H1 (cell line): ENCODE measurements at regions not wholly inside any gene's neighbourhood (a gene's known extent, or its start where the extent isn't known, plus 50 kb on each side); places are given as distances from the start of the nearest gene placed in this dataset.

Experiments used
- CTCF ChIA-PET: fragments of 300-600 bp; sonication (Branson Sonifier 250); formaldehyde crosslinking; loops from one replicate; lab custom pipeline; 2021; ENCODE audit not compliant: partially characterized antibody; lab: Charles Lee
- POLR2A ChIA-PET: fragments of 300-600 bp; sonication (Branson Sonifier 250); formaldehyde crosslinking; loops from one replicate; lab custom pipeline; 2021; ENCODE audit warnings: inconsistent platforms; ENCODE audit not compliant: partially characterized antibody; lab: Charles Lee
- DNase-seq, 2 experiments: peaks; one replicate each; pipeline versions ENCODE4 v3.0.0 to v3.0.0-alpha.2; 2010 to 2022; ENCODE audit warnings: low spot score in 2 of 2, low read depth in 1 of 2, mixed read lengths in 1 of 2
- FAIRE-seq: peaks from 2 replicates; lab custom pipeline; 2011; peaks lifted over from hg19 to GRCh38; lab: Jason Lieb, UNC
- H2AFZ ChIP-seq: 2 replicates; pipeline ENCODE4 v1.8.1; 2012; ENCODE audit warnings: low read length, inconsistent platforms
- H2AK5ac ChIP-seq: 2 replicates; pipeline ENCODE4 v1.6.1; 2013; ENCODE audit warnings: low read depth, low read length
- H2BK120ac ChIP-seq: replicated peaks from 2 replicates; pipeline ENCODE3; 2013; ENCODE audit warnings: low read depth, low read length, inconsistent platforms
- H2BK12ac ChIP-seq: 2 replicates; pipeline ENCODE4 v1.6.1; 2013; ENCODE audit warnings: low read depth, low read length
- H2BK15ac ChIP-seq: 2 replicates; pipeline ENCODE4 v1.6.1; 2013; ENCODE audit warnings: low read length
- H2BK20ac ChIP-seq: 2 replicates; pipeline ENCODE4 v1.6.1; 2013; ENCODE audit warnings: low read length
- H2BK5ac ChIP-seq: 2 replicates; pipeline ENCODE4 v1.6.1; 2013; ENCODE audit warnings: low read depth, low read length
- H3K14ac ChIP-seq: 2 replicates; pipeline ENCODE4 v1.6.1; 2013; ENCODE audit warnings: inconsistent platforms; ENCODE audit not compliant: insufficient read length
- H3K18ac ChIP-seq: 2 replicates; pipeline ENCODE4 v1.6.1; 2013; ENCODE audit warnings: low read length; ENCODE audit errors: extremely low read depth
- H3K23ac ChIP-seq: 2 replicates; pipeline ENCODE4 v1.6.1; 2013; ENCODE audit warnings: inconsistent platforms; ENCODE audit not compliant: insufficient read length
- H3K23me2 ChIP-seq: 2 replicates; pipeline ENCODE4 v1.6.1; 2013; ENCODE audit warnings: low read depth, low read length
- H3K27ac ChIP-seq: 2 replicates; pipeline ENCODE4 v1.6.1; 2011; ENCODE audit warnings: low read depth, low read length, inconsistent platforms
- H3K27me3 ChIP-seq, 4 experiments: replicated peaks in 1 of 4; 1 replicate in 1 of 4; 2 replicates in 3 of 4; pipeline versions ENCODE4 v1.6.1 to v1.8.1; 2011 to 2013; ENCODE audit warnings: low read length in 3 of 4, mild to moderate bottlenecking in 3 of 4, inconsistent platforms in 2 of 4, mixed read lengths in 2 of 4, moderate library complexity in 1 of 4; ENCODE audit not compliant: control insufficient read depth in 3 of 4, insufficient read depth in 3 of 4; ENCODE audit errors: extremely low read depth in 1 of 4
- H3K36me3 ChIP-seq, 4 experiments: 2 replicates each; pipeline versions ENCODE4 v1.6.1 to v1.8.1; 2011 to 2013; ENCODE audit warnings: mild to moderate bottlenecking in 4 of 4, low read length in 3 of 4, moderate library complexity in 2 of 4, control low read depth in 1 of 4, inconsistent platforms in 1 of 4; ENCODE audit not compliant: insufficient read depth in 4 of 4, control insufficient read depth in 2 of 4
- H3K4ac ChIP-seq: replicated peaks from 2 replicates; pipeline ENCODE3; 2013; ENCODE audit warnings: low read length, low read depth, mixed read lengths, inconsistent platforms; ENCODE audit not compliant: insufficient read length
- H3K4me1 ChIP-seq, 4 experiments: replicated peaks in 1 of 4; 1 replicate in 1 of 4; 2 replicates in 3 of 4; pipeline versions ENCODE4 v1.6.1 to v1.8.1; 2011 to 2013; ENCODE audit warnings: low read length in 3 of 4, inconsistent platforms in 2 of 4, mixed read lengths in 1 of 4; ENCODE audit not compliant: insufficient read depth in 4 of 4, control insufficient read depth in 3 of 4
- H3K4me2 ChIP-seq, 2 experiments: 2 replicates each; pipeline versions ENCODE4 v1.6.1 to v1.8.1; 2011 to 2013; ENCODE audit warnings: low read depth in 2 of 2, low read length in 2 of 2, control low read depth in 1 of 2, inconsistent platforms in 1 of 2, mild to moderate bottlenecking in 1 of 2; ENCODE audit not compliant: insufficient read depth in 1 of 2
- H3K4me3 ChIP-seq, 4 experiments: fragments of 200-600, 300-600 bp in 1 of 4; sonication (generic), shearing (Covaris generic), sonication (Bioruptor Twin) in 1 of 4; 2 replicates each; pipeline versions ENCODE4 v1.5.1 to v1.8.1; 2011 to 2016; ENCODE audit warnings: low read length in 4 of 4, low read depth in 3 of 4, control low read depth in 2 of 4, inconsistent platforms in 2 of 4, mild to moderate bottlenecking in 2 of 4, mixed read lengths in 1 of 4, moderate library complexity in 1 of 4; ENCODE audit not compliant: insufficient read depth in 2 of 4; ENCODE audit errors: extremely low read depth in 1 of 4
- H3K56ac ChIP-seq: replicated peaks from 2 replicates; pipeline ENCODE3; 2013; ENCODE audit warnings: low read depth, mild to moderate bottlenecking, mixed read lengths, low read length, inconsistent platforms; ENCODE audit not compliant: insufficient read length
- H3K79me1 ChIP-seq: 2 replicates; pipeline ENCODE4 v1.6.1; 2013; ENCODE audit warnings: low read depth, low read length, control low read depth
- H3K79me2 ChIP-seq, 2 experiments: 2 replicates each; pipeline versions ENCODE4 v1.6.1 to v1.8.1; 2012 to 2013; ENCODE audit warnings: low read length in 2 of 2, mild to moderate bottlenecking in 2 of 2, inconsistent platforms in 1 of 2; ENCODE audit not compliant: insufficient read depth in 2 of 2, control insufficient read depth in 1 of 2
- H3K9ac ChIP-seq, 4 experiments: replicated peaks in 1 of 4; 1 replicate in 1 of 4; 2 replicates in 3 of 4; pipeline versions ENCODE4 v1.6.1 to v1.8.1; 2011 to 2013; ENCODE audit warnings: low read depth in 3 of 4, low read length in 3 of 4, control low read depth in 2 of 4, mild to moderate bottlenecking in 2 of 4, moderate library complexity in 2 of 4, inconsistent platforms in 1 of 4; ENCODE audit errors: extremely low read depth in 1 of 4
- H3K9me3 ChIP-seq, 2 experiments: 2 replicates each; pipeline versions ENCODE4 v1.6.1 to v1.8.1; 2012 to 2013; ENCODE audit warnings: mild to moderate bottlenecking in 2 of 2, moderate library complexity in 2 of 2, control low read depth in 1 of 2, inconsistent platforms in 1 of 2, low read depth in 1 of 2, low read length in 1 of 2, mixed read lengths in 1 of 2; ENCODE audit not compliant: insufficient read depth in 2 of 2
- H4K20me1 ChIP-seq, 2 experiments: replicated peaks in 1 of 2; 2 replicates each; pipeline versions ENCODE3 to v1.8.1; 2011 to 2013; ENCODE audit warnings: inconsistent platforms in 2 of 2, low read length in 2 of 2, mild to moderate bottlenecking in 1 of 2; ENCODE audit not compliant: insufficient read depth in 2 of 2, control insufficient read depth in 1 of 2
- H4K5ac ChIP-seq: 2 replicates; pipeline ENCODE4 v1.6.1; 2013; ENCODE audit warnings: low read length, low read depth, mixed read lengths, inconsistent platforms; ENCODE audit not compliant: insufficient read length
- H4K8ac ChIP-seq: 2 replicates; pipeline ENCODE4 v1.8.0; 2013; ENCODE audit warnings: mild to moderate bottlenecking, moderate library complexity, low read length, inconsistent platforms; ENCODE audit not compliant: insufficient read depth; ENCODE audit errors: extremely low read depth
- H4K91ac ChIP-seq: replicated peaks from 2 replicates; pipeline ENCODE3; 2013; ENCODE audit warnings: low read length, mixed read lengths, inconsistent platforms; ENCODE audit not compliant: insufficient read length
- CTCF ChIP-seq, 3 experiments: IDR thresholded peaks; 1 replicate in 2 of 3; 2 replicates in 1 of 3; pipeline versions ENCODE4 v1.5.1 to v1.6.1; 2011; ENCODE audit warnings: low read length in 3 of 3, mild to moderate bottlenecking in 3 of 3, inconsistent platforms in 2 of 3, low read depth in 1 of 3, moderate library complexity in 1 of 3; ENCODE audit not compliant: insufficient read depth in 1 of 3; ENCODE audit errors: control extremely low read depth in 1 of 3
- EGR1 ChIP-seq: IDR thresholded peaks from 2 replicates; pipeline ENCODE4 v1.6.1; 2011; ENCODE audit warnings: low read depth, low read length, borderline replicate concordance
- HDAC6 ChIP-seq: IDR thresholded peaks from one replicate; pipeline ENCODE4 v1.7.1; 2012; ENCODE audit warnings: low read depth, mild to moderate bottlenecking, inconsistent platforms, low read length, moderate library complexity
- NANOG ChIP-seq: IDR thresholded peaks from 2 replicates; pipeline ENCODE4 v1.6.1; 2011; ENCODE audit warnings: low read length, low read depth, mild to moderate bottlenecking, inconsistent platforms; ENCODE audit not compliant: insufficient read depth, poor library complexity, severe bottlenecking
- PHF8 ChIP-seq: fragments of 200-600 bp; sonication (generic); conservative IDR thresholded peaks from 2 replicates; pipeline ENCODE4 v1.7.1; 2012; ENCODE audit warnings: low read depth, mild to moderate bottlenecking, inconsistent platforms, low read length, moderate library complexity
- RBBP5 ChIP-seq: IDR thresholded peaks from 2 replicates; pipeline ENCODE4 v1.7.1; 2012; ENCODE audit warnings: low read depth, mild to moderate bottlenecking, inconsistent platforms, low read length, moderate library complexity, borderline replicate concordance
- RXRA ChIP-seq: IDR thresholded peaks from 2 replicates; pipeline ENCODE4 v1.6.1; 2011; ENCODE audit warnings: low read depth, mild to moderate bottlenecking, low read length, moderate library complexity; ENCODE audit not compliant: insufficient read depth
- SIX5 ChIP-seq: IDR thresholded peaks from 2 replicates; pipeline ENCODE4 v1.6.1; 2011; ENCODE audit warnings: mild to moderate bottlenecking, low read depth, low read length
- SP2 ChIP-seq: IDR thresholded peaks from 2 replicates; pipeline ENCODE4 v1.6.1; 2012; ENCODE audit warnings: mild to moderate bottlenecking, low read length, inconsistent platforms
- SRF ChIP-seq: IDR thresholded peaks from 2 replicates; pipeline ENCODE4 v1.6.1; 2011; ENCODE audit warnings: mild to moderate bottlenecking, low read depth, low read length, moderate library complexity
- WGBS, 2 experiments: shearing (Covaris generic) in 1 of 2; methylation state at CpG; one replicate each; pipeline versions ENCODE4 v1.1.6 to v1.1.7; 2013 to 2015; ENCODE audit warnings: low lambda C conversion rate in 2 of 2, mixed read lengths in 2 of 2, inconsistent platforms in 1 of 2, low coverage in 1 of 2, missing lambda C conversion rate in 1 of 2; ENCODE audit not compliant: insufficient replicate concordance in 2 of 2, insufficient coverage in 1 of 2, insufficient read length in 1 of 2; ENCODE audit errors: extremely low coverage in 1 of 2, missing lambda C conversion rate in 1 of 2; 5-methylcytosine and 5-hydroxymethylcytosine counted together

- no peak overlapping the region for H2BK12ac ChIP-seq
- no peak overlapping the region for H3K27ac ChIP-seq
- peaks cover 0 to 7% (median 3%) of the 10 kb centered on the region in 4 experiments; a peak in 3 of 7 replicates for H3K4me1 ChIP-seq
- no peak overlapping the region for H3K18ac ChIP-seq
- ChIA-PET CTCF (interaction anchor here (0.6 to 1.3 kb wide), 2 partner anchors 13 to 186 kb away, joined by 3 to 6 read pairs; no protein-coding TSS in a partner anchor), POLR2A (no interaction called here)
- no peak overlapping the region for H2BK20ac ChIP-seq
- H3K79me2 ChIP-seq = no peaks in the 10 kb centered on the region
- no peak overlapping the region for H3K4ac ChIP-seq
- peak; percentile 13 for FAIRE-seq
- no peak overlapping the region for H2BK5ac ChIP-seq
- H2BK15ac ChIP-seq = no peak overlapping the region
- H3K4me2 ChIP-seq = 0 out of 4 replicates have a peak overlapping the region, but pooled peaks of 1 of the 2 experiments have one; percentile 34
- H2AFZ ChIP-seq = peak overlapping the region; percentile 96
- no peaks in the 10 kb centered on the region for H3K79me1 ChIP-seq
- no peak overlapping the region for H4K5ac ChIP-seq
- no peak overlapping the region for H2BK120ac ChIP-seq
- H4K20me1 ChIP-seq = no peaks in the 10 kb centered on the region
- no peak overlapping the region for H3K56ac ChIP-seq
- H3K14ac ChIP-seq = no peak overlapping the region
- H3K9ac ChIP-seq = no peak overlapping the region
- 65% methylated on average over 3 of the region's 3 CpGs; no CpG with 5 or more reads in 1 of the 2 experiments for WGBS, 2 experiments
- no peaks in the 10 kb centered on the region for H3K9me3 ChIP-seq
- H4K91ac ChIP-seq = no peak overlapping the region
- H3K27me3 ChIP-seq = no peaks in the 10 kb centered on the region
- no peaks in the 10 kb centered on the region for H3K36me3 ChIP-seq
- H3K23ac ChIP-seq = no peak overlapping the region
- peak in 1 of 2 experiments; percentile 50 for DNase-seq
- no peak overlapping the region for H4K8ac ChIP-seq
- no peaks in the 10 kb centered on the region for H3K23me2 ChIP-seq
- H3K4me3 ChIP-seq = no peak overlapping the region
- no peak overlapping the region for H2AK5ac ChIP-seq
- TF ChIP-seq SP2 = no peak
- no peak for TF ChIP-seq RBBP5
- TF ChIP-seq PHF8 = no peak
- TF ChIP-seq CTCF (IDR thresholded peaks at IDR 0.05; ENCODE audit: control extremely low read depth in 1 of 3, insufficient read depth in 1 of 3, low read depth in 1 of 3, low read length in 3 of 3) = peak in 1 of 3 experiments; percentile 1; a peak in 1 of 4 replicates
- TF ChIP-seq SRF = no peak
- TF ChIP-seq RXRA = no peak
- no peak for TF ChIP-seq SIX5
- no peak for TF ChIP-seq HDAC6
- no peak for TF ChIP-seq NANOG
- no peak for TF ChIP-seq EGR1
These were observed 130.2 kb upstream of the CFAP20DC start for GRCh38 chr3:59180006-59180405.
